SK-N-SH treated with all-trans-retinoic acid at 6 μM for 48 hours (cell line): ENCODE measurements at regions not wholly inside any gene's neighbourhood (a gene's known extent, or its start where the extent isn't known, plus 50 kb on each side); places are given as distances from the start of the nearest gene placed in this dataset.

Source experiments
- ATAC-seq: fragments of 200-7000 bp; cut with Tn5 transposase; 3 replicates; pipeline ENCODE4 v1.9.1; 2020; ENCODE audit warnings: mild to moderate bottlenecking, moderate library complexity
- ARNTL ChIP-seq: fragments of 450-650 bp; formaldehyde crosslinking; IDR thresholded peaks from 2 replicates; pipeline ENCODE4 v1.5.0; 2020; ENCODE audit warnings: low read depth, mild to moderate bottlenecking, moderate library complexity, borderline replicate concordance
- BACH2 ChIP-seq: fragments of 250-450 bp; sonication (Bioruptor Pico); IDR thresholded peaks from 2 replicates; pipeline ENCODE4 v1.9.0; 2021; ENCODE audit warnings: mild to moderate bottlenecking, borderline replicate concordance
- CREB5 ChIP-seq: fragments of 250-450 bp; sonication (Bioruptor Pico); IDR thresholded peaks from 2 replicates; pipeline ENCODE4 v1.5.1; 2020; ENCODE audit warnings: low read depth, mild to moderate bottlenecking, moderate library complexity
- CSDC2 ChIP-seq: fragments of 250-450 bp; sonication (Bioruptor Pico); IDR thresholded peaks from 2 replicates; pipeline ENCODE4 v1.5.0; 2020; ENCODE audit warnings: mild to moderate bottlenecking, moderate library complexity
- CSRNP3 ChIP-seq: fragments of 250-450 bp; sonication (Bioruptor Pico); IDR thresholded peaks from 2 replicates; pipeline ENCODE4 v1.5.1; 2021; ENCODE audit warnings: mild to moderate bottlenecking, moderate library complexity
- ESRRG ChIP-seq: fragments of 250-450 bp; sonication (Bioruptor Pico); IDR thresholded peaks from 2 replicates; pipeline ENCODE4 v1.6.1; 2021; ENCODE audit warnings: mild to moderate bottlenecking
- GLIS3 ChIP-seq: fragments of 250-450 bp; sonication (Bioruptor Pico); IDR thresholded peaks from 2 replicates; pipeline ENCODE4 v1.5.0; 2020; ENCODE audit warnings: mild to moderate bottlenecking, moderate library complexity
- ISL1 ChIP-seq: fragments of 250-450 bp; sonication (Bioruptor Pico); IDR thresholded peaks from 2 replicates; pipeline ENCODE4 v2.1.2; 2022; ENCODE audit warnings: mild to moderate bottlenecking, moderate library complexity
- OSR1 ChIP-seq: fragments of 250-450 bp; sonication (Bioruptor Pico); IDR thresholded peaks from 2 replicates; pipeline ENCODE4 v1.8.0; 2022; ENCODE audit warnings: moderate library complexity, mild to moderate bottlenecking, inconsistent platforms
- PATZ1 ChIP-seq: fragments of 250-450 bp; sonication (Bioruptor Pico); IDR thresholded peaks from 2 replicates; pipeline ENCODE4 v1.8.0; 2020; ENCODE audit warnings: mild to moderate bottlenecking, moderate library complexity, borderline replicate concordance
- POU6F1 ChIP-seq: fragments of 250-450 bp; sonication (Bioruptor Pico); IDR thresholded peaks from 2 replicates; pipeline ENCODE4 v1.8.0; 2021; ENCODE audit warnings: low read depth, mild to moderate bottlenecking, moderate library complexity, borderline replicate concordance
- PPARA ChIP-seq: fragments of 250-450 bp; sonication (Bioruptor Pico); IDR thresholded peaks from 2 replicates; pipeline ENCODE4 v1.5.0; 2020; ENCODE audit warnings: mild to moderate bottlenecking, borderline replicate concordance
- RARB ChIP-seq: fragments of 250-450 bp; sonication (Bioruptor Pico); IDR thresholded peaks from 2 replicates; pipeline ENCODE4 v1.8.0; 2021; ENCODE audit warnings: mild to moderate bottlenecking, moderate library complexity
- SNAI2 ChIP-seq: fragments of 250-450 bp; sonication (Bioruptor Pico); IDR thresholded peaks from 2 replicates; pipeline ENCODE4 v1.5.0; 2020; ENCODE audit warnings: mild to moderate bottlenecking, moderate library complexity
- TCF4 ChIP-seq: fragments of 250-450 bp; sonication (Bioruptor Pico); IDR thresholded peaks from 2 replicates; pipeline ENCODE4 v1.8.0; 2021; ENCODE audit warnings: mild to moderate bottlenecking, moderate library complexity, borderline replicate concordance
- TOX ChIP-seq: fragments of 250-450 bp; sonication (Bioruptor Pico); IDR thresholded peaks from 2 replicates; pipeline ENCODE4 v1.8.0; 2021; ENCODE audit warnings: mild to moderate bottlenecking, moderate library complexity, borderline replicate concordance
- ZC3H10 ChIP-seq: fragments of 250-450 bp; sonication (Bioruptor Pico); IDR thresholded peaks from 2 replicates; pipeline ENCODE4 v1.5.1; 2021; ENCODE audit warnings: mild to moderate bottlenecking, moderate library complexity
- ZFP3 ChIP-seq: fragments of 250-450 bp; sonication (Bioruptor Pico); IDR thresholded peaks from 2 replicates; pipeline ENCODE4 v1.5.0; 2020; ENCODE audit warnings: mild to moderate bottlenecking, moderate library complexity
- ZFP30 ChIP-seq: fragments of 450-650 bp; formaldehyde crosslinking; IDR thresholded peaks from 2 replicates; pipeline ENCODE4 v1.5.0; 2022; ENCODE audit warnings: mild to moderate bottlenecking, moderate library complexity
- ZNF565 ChIP-seq: fragments of 450-650 bp; formaldehyde crosslinking; conservative IDR thresholded peaks from 2 replicates; pipeline ENCODE4 v1.5.0; 2020; ENCODE audit warnings: low read depth, mild to moderate bottlenecking, moderate library complexity
- ZNF70 ChIP-seq: fragments of 450-650 bp; formaldehyde crosslinking; IDR thresholded peaks from 2 replicates; pipeline ENCODE4 v1.5.0; 2020; ENCODE audit warnings: mild to moderate bottlenecking, moderate library complexity
- ZNF8 ChIP-seq: fragments of 450-650 bp; formaldehyde crosslinking; IDR thresholded peaks from 2 replicates; pipeline ENCODE4 v1.5.0; 2020; ENCODE audit warnings: mild to moderate bottlenecking, moderate library complexity

- ATAC-seq, result no peak
Observed at GRCh38 chr11:34825670-34826383, 90.4 kb downstream of the APIP start.

GRCh38 chr11:34825315-34825669 lies 90.9 kb downstream of the APIP start:
- no peak for TF ChIP-seq PATZ1 (CRISPR knock-in tag)
- TF ChIP-seq ARNTL, result no peak
- TF ChIP-seq TCF4 (CRISPR knock-in tag), result no peak
- TF ChIP-seq ESRRG (CRISPR knock-in tag), result no peak
- no peak for TF ChIP-seq ZNF565
- no peak for TF ChIP-seq OSR1 (CRISPR knock-in tag)
- TF ChIP-seq BACH2 (CRISPR knock-in tag), result no peak

More at GRCh38 chr11:34825670-34826383, 90.4 kb downstream of the APIP start:
- TF ChIP-seq POU6F1 (CRISPR knock-in tag) (no peak), ZFP30 (CRISPR knock-in tag) (no peak), CREB5 (no peak), BACH2 (CRISPR knock-in tag) (no peak), ZNF8 (CRISPR knock-in tag) (no peak), ZFP3 (CRISPR knock-in tag) (no peak), OSR1 (CRISPR knock-in tag) (no peak), CSRNP3 (CRISPR knock-in tag) (no peak), PPARA (CRISPR knock-in tag) (no peak), PATZ1 (CRISPR knock-in tag) (no peak), TCF4 (CRISPR knock-in tag) (no peak), ZNF70 (CRISPR knock-in tag) (no peak), RARB (CRISPR knock-in tag) (no peak), GLIS3 (CRISPR knock-in tag) (no peak), TOX (CRISPR knock-in tag) (no peak)
- TF ChIP-seq, all 23 proteins: peak for 0

GRCh38 chr11:34824425-34824824 lies 91.8 kb downstream of the APIP start:
- no peak for ATAC-seq
- TF ChIP-seq ZFP30 (CRISPR knock-in tag) (no peak), ESRRG (CRISPR knock-in tag) (no peak), CREB5 (no peak), ZNF565 (no peak), ZC3H10 (no peak), CSRNP3 (CRISPR knock-in tag) (no peak), PATZ1 (CRISPR knock-in tag) (no peak), ZNF8 (CRISPR knock-in tag) (no peak), CSDC2 (no peak), GLIS3 (CRISPR knock-in tag) (no peak), SNAI2 (no peak), ISL1 (CRISPR knock-in tag) (no peak), RARB (CRISPR knock-in tag) (no peak)

More at GRCh38 chr11:34825315-34825669, 90.9 kb downstream of the APIP start:
- no peak for ATAC-seq
